NCI-H2227 (cell line): ENCODE measurements at regions not wholly inside any gene's neighbourhood (a gene's known extent, or its start where the extent isn't known, plus 50 kb on each side); places are given as distances from the start of the nearest gene placed in this dataset.

Experiments used
- DNase-seq: peaks from one replicate; lab custom pipeline; 2025; ENCODE audit not compliant: unreplicated experiment; lab: John Stamatoyannopoulos, UW

DNA sequence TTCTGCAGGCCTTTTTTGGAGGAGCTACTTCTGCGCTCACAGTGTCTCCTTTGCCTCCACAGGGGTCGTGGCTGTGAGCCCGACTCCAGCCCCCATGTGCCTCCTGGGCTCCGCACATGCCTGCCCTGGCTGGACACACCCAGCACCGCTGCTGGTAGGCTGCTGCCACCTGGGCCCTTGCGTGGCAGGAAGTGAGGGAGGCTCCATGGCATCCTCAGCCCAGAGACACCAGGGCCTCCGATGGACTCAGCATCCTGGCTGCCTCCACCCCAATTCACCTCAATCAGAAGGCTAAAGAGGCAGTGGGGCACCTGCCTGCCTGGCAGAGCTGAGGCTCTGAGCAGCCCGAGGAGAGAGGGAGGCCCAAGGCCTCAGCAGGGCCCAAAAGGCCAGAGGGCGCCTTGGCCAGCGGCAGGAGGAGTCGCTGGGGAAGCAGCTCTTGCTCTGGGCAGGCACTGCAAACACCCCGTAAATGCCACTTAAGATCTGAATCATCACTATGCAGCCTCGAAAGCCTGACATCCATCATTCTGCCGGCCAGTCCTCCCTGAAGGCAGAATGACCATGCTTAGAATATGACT is 68.3 kb upstream of the OTOS start:
- no peak for DNase-seq

GRCh38 chr2:240209493-240209892 is 69.0 kb upstream of the OTOS start:
- DNase-seq: no peak

DNA sequence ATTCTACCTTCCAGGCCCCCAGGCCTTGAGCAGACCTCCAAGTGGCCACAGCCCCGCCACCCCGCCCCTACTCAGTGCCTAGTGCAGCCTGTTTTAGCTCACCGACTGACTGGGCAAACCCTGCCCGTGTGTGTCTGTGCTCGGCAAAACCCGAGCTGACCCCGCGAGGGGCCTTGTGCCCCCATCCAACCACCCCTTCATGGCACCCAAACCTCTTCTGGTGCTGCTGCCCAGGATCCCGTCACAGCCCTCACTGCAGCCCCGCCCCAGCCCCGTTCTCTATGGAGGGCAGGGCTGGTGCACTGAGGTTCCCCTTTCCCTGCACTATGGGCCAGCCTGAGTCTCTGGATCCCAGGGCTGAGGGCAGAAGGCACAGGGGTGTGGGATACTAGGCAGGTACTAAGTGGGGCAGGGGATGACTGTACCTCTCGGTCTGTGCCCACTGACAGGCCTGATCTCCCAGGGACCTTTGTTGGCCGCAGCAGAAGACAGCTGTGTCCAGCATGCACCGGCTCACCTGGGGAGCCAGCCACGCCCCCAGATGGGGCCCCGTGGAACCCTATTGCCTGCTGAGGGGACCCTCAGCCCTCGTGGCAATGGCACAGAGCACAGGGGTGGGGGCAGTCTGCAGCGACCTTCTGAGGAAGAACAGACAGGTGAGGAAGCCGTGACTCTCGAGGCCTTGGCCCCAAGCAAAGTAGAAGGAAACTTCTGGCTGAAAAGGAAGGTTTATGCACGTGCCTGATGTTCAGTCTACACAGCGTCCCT is 69.9 kb upstream of the OTOS start:
- DNase-seq: no peak

DNA sequence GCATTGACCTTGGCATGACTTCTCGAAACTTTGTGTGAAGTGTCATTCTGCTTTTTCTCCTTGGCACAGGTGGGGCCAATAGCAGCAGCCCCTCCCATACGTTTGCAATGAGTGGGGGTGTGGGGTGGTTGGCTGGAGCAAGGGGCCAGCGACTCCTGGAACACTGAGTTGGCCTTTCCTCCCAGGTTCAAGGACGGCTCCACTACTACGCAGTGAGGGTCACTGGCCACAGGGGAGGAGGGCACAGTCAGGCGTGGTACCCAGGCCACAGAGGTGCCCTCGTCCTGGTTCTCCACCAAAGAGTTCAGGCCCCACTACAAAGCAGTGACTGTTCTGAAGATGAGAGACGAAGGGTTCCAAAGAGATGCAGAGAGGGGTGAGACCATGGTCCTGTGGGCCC is 70.6 kb upstream of the OTOS start:
- DNase-seq: no peak

GRCh38 chr2:240211598-240212424 is 71.4 kb upstream of the OTOS start:
- no peak for DNase-seq

- DNase-seq: no peak
These were observed 72.2 kb upstream of the OTOS start for GRCh38 chr2:240212425-240213225.

GRCh38 chr2:240213226-240213475 is 72.7 kb upstream of the OTOS start:
- no peak for DNase-seq

- DNase-seq: no peak
These were observed 73.3 kb upstream of the OTOS start for GRCh38 chr2:240213476-240214421.

DNA sequence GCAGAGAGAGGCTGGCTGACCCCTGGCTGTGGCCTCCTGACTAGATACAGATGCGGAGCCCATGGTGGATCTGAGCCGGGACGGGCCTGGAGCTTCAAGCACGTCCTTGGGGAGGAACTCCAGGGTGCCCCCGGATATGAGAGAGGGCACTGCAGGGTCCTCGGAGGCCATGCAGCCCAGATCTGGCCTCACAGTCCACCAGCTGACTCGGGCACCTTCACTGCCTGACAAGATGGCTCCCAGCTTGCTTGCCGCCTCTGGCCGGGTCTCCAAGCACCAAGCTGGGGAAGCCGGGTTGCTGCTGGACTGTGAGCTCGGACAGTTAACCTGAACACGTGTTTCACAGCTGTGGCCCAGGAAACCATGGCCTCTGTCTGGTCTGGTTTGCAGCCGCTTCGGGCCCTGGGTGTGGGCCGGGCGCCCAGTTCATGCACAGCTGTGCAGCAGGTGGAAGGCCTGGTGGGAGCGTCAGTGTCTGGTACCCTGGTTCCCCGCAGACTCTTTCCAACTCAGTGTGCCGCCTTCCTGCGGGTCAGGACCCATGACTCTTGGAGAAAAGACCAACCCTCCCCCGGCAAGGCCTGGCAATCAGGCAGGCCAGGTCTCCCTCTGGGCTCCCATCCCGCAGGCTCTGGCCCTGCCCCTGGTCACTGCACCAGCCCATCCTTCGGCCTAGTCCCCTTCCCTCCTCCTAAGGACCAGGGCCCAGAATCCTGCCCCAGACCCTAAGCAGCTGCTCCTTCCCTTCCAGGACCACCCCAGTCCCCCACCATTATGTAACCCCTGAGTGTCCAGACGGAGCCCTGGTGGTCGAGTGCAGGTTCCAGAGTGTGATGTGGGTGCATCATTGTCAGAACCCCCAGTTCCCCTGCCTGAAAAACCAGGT is 74.6 kb upstream of the OTOS start:
- no peak for DNase-seq

DNA sequence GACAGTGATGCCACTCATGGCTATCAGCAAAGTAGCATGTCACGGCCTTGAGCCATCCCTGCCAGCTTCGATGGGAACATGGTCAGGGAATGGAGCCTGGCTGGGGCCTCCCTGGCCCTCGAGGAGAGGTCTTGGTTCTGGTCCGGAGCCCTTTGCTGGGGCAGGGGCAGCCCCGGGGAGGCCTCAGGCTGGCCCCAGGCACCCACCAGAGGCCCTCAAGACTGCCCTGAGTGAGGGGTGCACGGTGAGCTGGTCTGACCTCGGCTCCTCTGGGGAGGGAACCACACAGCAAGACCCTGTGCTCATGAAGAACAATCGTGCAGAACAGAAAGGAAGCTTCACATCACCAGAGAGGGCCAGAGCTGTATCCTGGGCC is 75.2 kb upstream of the OTOS start:
- DNase-seq: no peak

- DNase-seq: no peak
These were observed 75.7 kb upstream of the OTOS start for GRCh38 chr2:240216167-240216566.

- no peak for DNase-seq
These were observed 77.2 kb upstream of the OTOS start for GRCh38 chr2:240217431-240218301.

GRCh38 chr2:240219208-240219890 is 78.9 kb upstream of the OTOS start:
- no peak for DNase-seq

DNA sequence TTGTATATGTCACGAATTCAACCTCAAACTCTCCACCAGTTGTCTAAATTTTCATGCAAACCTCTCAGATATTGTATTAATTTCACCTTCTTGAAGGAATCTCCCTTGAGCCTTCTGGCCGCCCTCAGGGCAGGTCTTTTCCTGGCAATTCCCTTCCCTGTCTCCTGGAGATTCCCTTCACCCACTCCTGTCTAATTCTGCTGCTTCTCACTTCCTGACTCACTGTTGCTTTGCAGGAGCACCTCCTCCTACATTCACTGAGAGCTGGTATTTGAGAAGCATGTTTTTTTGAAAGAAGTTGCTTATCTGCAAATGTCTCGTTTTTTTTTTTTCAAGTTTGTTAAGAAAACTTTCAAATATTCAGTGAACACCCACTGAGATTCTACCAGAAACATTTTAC is 79.9 kb upstream of the OTOS start:
- DNase-seq: no peak

- DNase-seq: no peak
These were observed 83.2 kb upstream of the OTOS start for GRCh38 chr2:240223631-240224030.

- no peak for DNase-seq
These were observed 84.2 kb upstream of the OTOS start for GRCh38 chr2:240224676-240225075.

- no peak for DNase-seq
These were observed 84.7 kb upstream of the OTOS start for GRCh38 chr2:240225131-240225530.
